Type B pancreatic cell (in vitro differentiated cells): ENCODE measurements at regions not wholly inside any gene's neighbourhood (a gene's known extent, or its start where the extent isn't known, plus 50 kb on each side); places are given as distances from the start of the nearest gene placed in this dataset.
"Not testable (repeated sequence)": the region's sequence is repeated elsewhere in the genome, so short reads cannot be mapped to it uniquely, and the experiment has no call there.

Source experiments
- DNase-seq: peaks from one replicate; pipeline ENCODE4 v3.0.0; 2021; ENCODE audit warnings: mixed read lengths; ENCODE audit not compliant: unreplicated experiment; ENCODE audit errors: extremely low spot score
- H3K27ac Mint-ChIP-seq: 2 replicates; pipeline ENCODE4 v1.8.0; 2021; ENCODE audit warnings: mild to moderate bottlenecking, mixed read lengths
- H3K27me3 Mint-ChIP-seq: 2 replicates; pipeline ENCODE4 v1.8.0; 2021; ENCODE audit warnings: mixed read lengths
- H3K36me3 Mint-ChIP-seq: 2 replicates; pipeline ENCODE4 v1.8.0; 2021; ENCODE audit warnings: mixed read lengths
- H3K4me1 Mint-ChIP-seq: one replicate; pipeline ENCODE4 v1.8.0; 2021; ENCODE audit warnings: mixed read lengths; ENCODE audit not compliant: unreplicated experiment
- H3K4me3 Mint-ChIP-seq: 2 replicates; pipeline ENCODE4 v1.8.0; 2021; ENCODE audit warnings: mild to moderate bottlenecking, mixed read lengths
- H3K9me3 Mint-ChIP-seq: 2 replicates; pipeline ENCODE4 v1.8.0; 2021; ENCODE audit warnings: mixed read lengths
- CTCF ChIP-seq: fragments of 200-600 bp; sonication (generic); conservative IDR thresholded peaks from 2 replicates; pipeline ENCODE4 v1.5.0; 2021; ENCODE audit warnings: antibody characterized with exemption, mild to moderate bottlenecking

- H3K36me3 Mint-ChIP-seq: no peaks in the 10 kb centered on the region
- peaks cover 4% of the 10 kb centered on the region for H3K27me3 Mint-ChIP-seq
- no peak for DNase-seq
- no peaks in the 10 kb centered on the region for H3K4me1 Mint-ChIP-seq
- H3K27ac Mint-ChIP-seq: no peak overlapping the region
- H3K9me3 Mint-ChIP-seq: no peaks in the 10 kb centered on the region
- no peak for TF ChIP-seq CTCF
- H3K4me3 Mint-ChIP-seq: no peak overlapping the region
Observed at GRCh38 chr14:49250517-49250916, 335.7 kb downstream of the RPS29 start.

- no peaks in the 10 kb centered on the region for H3K9me3 Mint-ChIP-seq
- no peak for TF ChIP-seq CTCF
- H3K36me3 Mint-ChIP-seq: no peaks in the 10 kb centered on the region
- H3K27me3 Mint-ChIP-seq: peaks cover 4% of the 10 kb centered on the region
- no peak overlapping the region for H3K4me3 Mint-ChIP-seq
- no peak for DNase-seq
- H3K27ac Mint-ChIP-seq: no peak overlapping the region
- H3K4me1 Mint-ChIP-seq: no peaks in the 10 kb centered on the region
Observed at GRCh38 chr14:49250109-49250508, 336.1 kb downstream of the RPS29 start.

- Mint-ChIP-seq H3K4me3 (no peak overlapping the region), H3K9me3 (no peaks in the 10 kb centered on the region), H3K36me3 (no peaks in the 10 kb centered on the region), H3K4me1 (no peaks in the 10 kb centered on the region), H3K27me3 (peaks cover 4% of the 10 kb centered on the region), H3K27ac (no peak overlapping the region)
- TF ChIP-seq CTCF: no peak
- DNase-seq: no peak
Observed at GRCh38 chr14:49249022-49249421, 337.2 kb downstream of the RPS29 start.

- H3K4me1 Mint-ChIP-seq, H3K36me3 Mint-ChIP-seq, H3K27ac Mint-ChIP-seq, H3K9me3 Mint-ChIP-seq, DNase-seq, H3K4me3 Mint-ChIP-seq, H3K27me3 Mint-ChIP-seq: not testable (repeated sequence)
Observed at GRCh38 chr14:49243777-49244176, 342.4 kb downstream of the RPS29 start.

GRCh38 chr14:49240383-49240782, 345.8 kb downstream of the RPS29 start:
- Mint-ChIP-seq H3K27me3 (no peaks in the 10 kb centered on the region), H3K4me1 (no peaks in the 10 kb centered on the region), H3K4me3 (no peak overlapping the region), H3K36me3 (no peaks in the 10 kb centered on the region), H3K27ac (no peak overlapping the region), H3K9me3 (no peaks in the 10 kb centered on the region)
- DNase-seq: no peak
- TF ChIP-seq CTCF: no peak

- no peaks in the 10 kb centered on the region for H3K27me3 Mint-ChIP-seq
- H3K4me3 Mint-ChIP-seq: no peak overlapping the region
- DNase-seq: no peak
- no peaks in the 10 kb centered on the region for H3K36me3 Mint-ChIP-seq
- TF ChIP-seq CTCF: no peak
- H3K27ac Mint-ChIP-seq: no peak overlapping the region
- H3K4me1 Mint-ChIP-seq: no peaks in the 10 kb centered on the region
- H3K9me3 Mint-ChIP-seq: no peaks in the 10 kb centered on the region
Observed at GRCh38 chr14:49228552-49228951, 357.6 kb downstream of the RPS29 start.
